Renal cortex interstitium (tissue), 11 donors: ENCODE measurements at regions not wholly inside any gene's neighbourhood (a gene's known extent, or its start where the extent isn't known, plus 50 kb on each side); places are given as distances from the start of the nearest gene placed in this dataset.
A peak's percentile ranks its signal among the peaks of the same experiment; 100 is the strongest.
"Not testable (repeated sequence)": the region's sequence is repeated elsewhere in the genome, so short reads cannot be mapped to it uniquely, and the experiment has no call there.

ENCODE experiments used
- DNase-seq, 11 donors: peaks; one replicate each; pipeline ENCODE4 v3.0.0-alpha.2; 2013; ENCODE audit warnings: low read depth in 9 of 11, low spot score in 4 of 11; ENCODE audit errors: extremely low read depth in 1 of 11

- DNase-seq = peak in 8 of 11 donors; percentile 40 to 68 (median 61)
These were observed 153.2 kb upstream of the TOP1 start for GRCh38 chr20:40875116-40876085.

DNA sequence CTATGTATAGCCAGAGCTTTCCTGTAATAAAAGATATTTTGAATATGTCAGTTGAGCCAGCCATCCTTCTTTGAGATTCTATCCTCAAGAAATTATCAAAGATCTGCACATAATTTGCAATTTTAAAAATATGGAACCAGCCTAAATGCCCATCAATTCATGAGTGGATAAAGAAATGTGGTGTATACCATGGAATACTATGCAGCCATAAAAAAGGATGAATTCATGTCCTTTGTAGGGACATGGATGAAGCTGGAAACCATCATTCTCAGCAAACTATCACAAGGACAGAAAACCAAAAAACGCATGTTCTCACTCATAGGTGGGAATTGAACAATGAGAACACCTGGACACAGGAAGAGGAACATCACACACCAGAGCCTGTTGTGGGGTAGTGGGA, 150.5 kb upstream of the TOP1 start:
- DNase-seq = not testable (repeated sequence)

DNA sequence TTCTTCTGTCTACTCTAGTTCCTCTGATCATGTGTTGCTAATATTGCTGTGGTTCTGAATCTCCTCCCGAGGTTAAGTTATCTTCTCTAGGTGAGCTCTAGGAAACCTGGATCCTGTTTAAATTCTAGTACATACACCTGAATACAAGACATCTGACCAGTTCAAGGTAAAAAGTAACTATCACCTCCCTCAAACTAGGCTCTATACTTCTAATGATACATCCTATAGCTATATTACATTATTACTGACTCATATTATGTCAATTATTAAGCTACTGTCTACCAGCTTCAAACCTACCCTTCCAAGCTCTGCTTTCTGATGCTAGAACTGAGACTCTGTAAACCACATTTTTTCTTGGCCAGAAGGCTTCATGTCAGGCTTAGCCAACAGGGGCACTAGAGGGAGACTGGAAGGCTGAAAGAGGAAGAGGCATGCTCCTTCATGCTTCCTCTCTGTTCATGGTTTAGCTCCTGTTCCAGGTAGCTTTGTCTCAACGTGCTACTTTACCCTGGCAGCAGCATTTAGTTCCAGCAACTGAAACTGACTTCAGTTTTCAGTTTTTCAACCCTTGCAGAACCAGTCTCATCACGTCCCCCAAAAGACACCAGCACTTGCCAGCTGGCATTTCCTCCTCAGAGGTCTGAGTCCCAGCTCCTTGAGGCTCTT, 148.4 kb upstream of the TOP1 start:
- no peak for DNase-seq

DNA sequence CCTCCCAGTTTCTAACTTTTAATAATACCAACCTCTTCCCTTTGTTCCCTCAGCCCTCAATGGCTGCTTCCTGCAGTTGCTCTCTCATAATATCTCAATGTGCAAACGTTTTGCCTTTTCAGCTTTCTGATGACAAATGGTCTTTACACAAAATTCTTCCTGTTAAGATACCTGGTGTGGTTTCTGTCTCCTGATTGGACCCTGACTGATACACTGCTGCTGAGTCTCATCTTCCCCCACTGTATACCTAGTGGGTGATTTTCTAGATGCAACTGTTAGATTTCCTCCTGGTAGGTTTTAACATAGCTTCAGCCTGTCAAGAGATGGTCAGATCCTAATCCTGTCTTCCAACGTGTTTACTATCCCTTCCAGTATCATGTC, 147.9 kb upstream of the TOP1 start:
- no peak for DNase-seq

GRCh38 chr20:40882152-40882551, 146.5 kb upstream of the TOP1 start:
- DNase-seq = no peak

DNA sequence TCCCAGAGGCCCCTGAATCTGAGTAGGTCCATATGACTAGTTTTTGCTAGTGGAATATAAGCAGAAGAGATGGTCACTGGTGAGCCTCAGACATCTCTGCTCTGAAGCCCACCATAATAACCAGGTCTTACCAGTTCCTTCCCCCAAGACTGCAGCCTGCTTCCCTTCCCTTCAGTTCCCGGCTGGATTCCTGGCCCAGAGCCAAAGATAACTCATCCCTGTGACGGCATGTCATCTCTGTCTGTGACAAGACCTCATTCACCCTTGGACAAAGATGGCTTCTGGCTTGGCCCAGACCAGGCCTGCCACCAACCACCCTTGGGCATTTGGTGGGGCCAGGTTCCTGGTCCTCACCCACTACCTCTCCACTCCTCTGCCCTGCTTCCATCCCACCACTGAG, 145.5 kb upstream of the TOP1 start:
- DNase-seq = no peak

DNA sequence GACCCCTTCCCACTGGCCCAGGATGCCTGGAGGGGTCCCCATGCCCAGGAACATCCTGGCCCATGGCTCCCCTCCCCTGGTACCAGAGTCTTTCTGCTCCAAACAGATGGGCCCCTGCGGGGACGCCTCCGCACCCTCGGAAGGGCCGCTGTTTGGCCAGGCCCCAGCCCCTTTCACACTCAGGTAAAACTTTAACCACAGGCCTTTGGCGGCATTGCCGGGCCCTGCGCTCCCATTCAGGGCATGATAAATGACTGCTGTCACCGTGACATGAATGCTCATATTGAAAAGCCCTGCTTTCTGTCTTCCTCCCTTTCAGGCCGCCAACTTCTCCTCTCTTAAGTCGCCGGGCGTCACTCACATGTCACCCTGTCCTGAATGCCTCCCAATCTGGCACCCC, 141.5 kb upstream of the TOP1 start:
- no peak for DNase-seq

DNA sequence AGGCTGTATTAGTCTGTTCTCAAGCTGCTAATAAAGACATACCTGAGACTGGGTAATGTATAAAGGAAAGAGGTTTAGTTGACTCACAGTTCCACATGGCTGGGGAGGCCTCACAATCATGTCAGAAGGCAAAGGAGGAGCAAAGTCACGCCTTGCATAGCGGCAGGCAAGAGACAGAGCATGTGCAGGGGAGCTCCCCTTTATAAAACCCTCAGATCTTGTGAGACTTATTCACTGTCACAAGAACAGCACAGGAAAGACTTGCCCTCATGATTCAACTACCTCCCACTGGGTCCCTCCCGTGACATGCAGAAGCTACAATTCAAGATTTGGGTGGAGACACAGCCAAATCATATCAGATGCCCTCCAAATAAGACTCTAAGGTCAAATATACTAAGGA, 139.4 kb upstream of the TOP1 start:
- DNase-seq = not testable (repeated sequence)

DNA sequence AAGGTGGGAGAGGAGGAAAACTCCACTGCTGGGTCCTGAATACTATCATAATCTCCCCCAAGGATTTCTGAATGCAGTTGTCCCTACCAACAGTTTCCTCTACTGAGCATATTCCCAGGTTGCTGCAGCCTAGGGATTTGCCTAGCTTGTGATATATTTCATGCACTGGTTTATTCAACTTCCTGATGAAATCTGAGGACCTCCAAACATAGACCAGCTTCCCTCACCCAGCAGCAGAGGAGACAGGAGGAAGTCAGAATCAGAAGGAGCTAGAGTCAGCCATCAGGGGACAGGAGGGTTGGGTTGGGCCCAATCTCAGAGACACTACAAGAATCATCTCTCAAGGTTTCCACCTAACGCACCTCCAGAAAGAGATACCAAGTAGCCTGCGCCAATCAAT, 138.4 kb upstream of the TOP1 start:
- no peak for DNase-seq

DNA sequence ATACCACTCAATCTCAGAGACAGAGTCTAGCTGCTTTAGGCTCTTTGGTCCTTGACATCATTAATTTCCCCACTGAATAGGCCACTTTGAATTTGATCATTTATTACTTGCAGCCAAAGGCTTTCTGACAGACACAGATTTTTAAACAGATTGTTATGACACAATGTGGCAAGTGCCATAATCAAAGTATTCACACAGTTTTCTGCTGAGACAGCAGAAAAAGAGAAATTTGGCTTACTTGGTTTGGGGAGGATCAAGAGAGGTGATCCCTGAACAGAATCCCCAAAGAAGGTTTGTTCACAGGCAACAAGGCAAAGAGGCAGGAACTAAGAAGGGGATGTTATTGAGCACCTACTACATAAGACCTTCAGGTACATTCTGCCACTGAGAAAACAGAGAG, 138.0 kb upstream of the TOP1 start:
- DNase-seq = no peak

DNA sequence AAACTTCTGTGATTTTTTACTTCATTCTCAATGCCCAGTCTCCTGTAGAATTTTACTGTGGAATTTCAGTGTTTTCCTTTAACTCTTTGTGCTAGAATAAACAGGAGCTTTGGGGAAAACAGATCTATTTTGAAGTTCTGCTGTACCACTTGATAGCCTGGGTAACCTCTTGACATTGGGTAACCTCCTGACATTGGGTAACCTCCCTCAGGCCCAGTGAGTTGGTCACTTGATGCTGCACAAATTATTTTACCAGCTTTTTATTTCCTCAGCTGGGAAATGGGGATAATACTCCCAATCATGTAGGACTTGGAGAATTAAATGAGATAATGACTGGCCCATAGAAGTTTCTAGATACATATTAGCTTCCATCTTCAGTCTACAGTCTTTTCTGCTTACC, 137.3 kb upstream of the TOP1 start:
- DNase-seq = no peak

GRCh38 chr20:40892642-40893041, 136.0 kb upstream of the TOP1 start:
- DNase-seq = no peak

DNA sequence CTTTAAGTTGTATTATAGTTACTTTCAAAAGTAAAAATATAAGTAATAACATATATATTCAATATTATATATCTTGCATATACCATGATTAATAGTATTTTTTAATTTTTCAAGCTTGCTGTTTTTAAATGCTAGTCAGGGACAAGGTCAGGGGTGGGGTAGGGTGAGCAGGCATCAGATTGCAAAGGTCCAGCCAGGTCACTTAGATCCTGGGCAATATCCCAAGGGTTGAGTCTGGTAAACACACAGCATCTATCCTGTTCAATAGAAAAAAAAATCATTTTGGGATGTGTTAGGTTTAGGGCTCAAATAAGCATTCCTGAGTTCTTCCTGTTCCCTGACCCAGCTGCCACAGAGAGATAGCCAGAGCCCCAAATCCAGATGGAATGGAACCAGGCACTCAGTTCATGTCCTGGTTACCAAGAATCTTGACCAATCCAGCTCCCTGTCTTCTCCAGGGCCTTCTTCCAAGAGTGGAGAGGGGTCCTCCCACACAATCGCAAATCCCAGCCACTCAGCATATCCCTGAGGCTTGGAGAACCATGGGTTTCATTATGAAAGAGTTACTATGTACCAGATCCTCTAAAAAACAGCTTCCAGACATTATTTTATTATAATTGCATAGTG, 134.9 kb upstream of the TOP1 start:
- DNase-seq = no peak

DNA sequence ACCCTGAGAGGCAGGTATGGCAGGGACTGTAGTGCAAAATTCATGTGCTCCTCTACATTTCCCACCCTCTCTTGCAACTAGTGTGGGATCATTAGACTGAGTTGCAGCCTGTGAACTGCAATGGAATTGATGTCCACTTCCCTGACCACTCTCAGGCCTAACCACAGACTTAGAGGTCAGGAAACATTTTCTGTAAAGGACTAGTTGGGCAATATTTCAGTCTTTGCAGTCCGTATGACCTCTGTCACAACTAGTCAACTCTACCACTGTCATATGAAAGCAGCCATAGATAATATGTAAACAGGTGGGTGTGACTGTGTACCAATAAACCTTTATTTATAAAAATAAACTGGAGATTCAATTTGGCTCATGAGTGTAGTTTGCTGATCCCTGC, 134.4 kb upstream of the TOP1 start:
- no peak for DNase-seq

- peak in 2 of 11 donors; percentile 33 to 39 for DNase-seq
These were observed 133.4 kb upstream of the TOP1 start for GRCh38 chr20:40895182-40895581.

GRCh38 chr20:40896814-40897700, 131.6 kb upstream of the TOP1 start:
- no peak for DNase-seq

- DNase-seq = no peak
These were observed 129.3 kb upstream of the TOP1 start for GRCh38 chr20:40899344-40899743.

DNA sequence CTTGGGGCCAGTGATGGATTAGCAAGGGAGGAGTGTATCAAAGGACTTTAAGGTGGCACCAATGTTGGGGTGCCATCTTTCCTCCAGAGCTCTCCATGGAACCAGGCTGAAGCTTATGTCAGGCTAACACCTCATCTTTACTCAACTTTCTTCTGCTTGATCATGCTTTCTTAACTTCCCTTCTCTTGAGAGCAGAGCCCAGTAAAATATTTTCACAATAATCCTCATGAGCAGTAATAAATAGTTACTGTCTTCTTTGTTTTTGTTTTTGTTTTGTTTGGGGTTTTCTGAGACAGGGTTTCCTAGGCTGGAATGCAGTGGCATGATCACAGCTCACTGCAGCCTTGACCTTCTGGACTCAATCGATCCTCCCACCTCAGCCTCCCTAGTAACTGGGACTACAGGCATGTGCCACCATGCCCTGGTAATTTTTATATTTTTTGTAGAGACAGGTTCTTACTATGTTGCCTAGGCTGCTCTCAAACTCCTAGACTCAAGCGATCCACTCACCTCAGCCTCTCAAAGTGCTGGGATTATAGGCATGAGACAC, 127.9 kb upstream of the TOP1 start:
- DNase-seq = no peak

DNA sequence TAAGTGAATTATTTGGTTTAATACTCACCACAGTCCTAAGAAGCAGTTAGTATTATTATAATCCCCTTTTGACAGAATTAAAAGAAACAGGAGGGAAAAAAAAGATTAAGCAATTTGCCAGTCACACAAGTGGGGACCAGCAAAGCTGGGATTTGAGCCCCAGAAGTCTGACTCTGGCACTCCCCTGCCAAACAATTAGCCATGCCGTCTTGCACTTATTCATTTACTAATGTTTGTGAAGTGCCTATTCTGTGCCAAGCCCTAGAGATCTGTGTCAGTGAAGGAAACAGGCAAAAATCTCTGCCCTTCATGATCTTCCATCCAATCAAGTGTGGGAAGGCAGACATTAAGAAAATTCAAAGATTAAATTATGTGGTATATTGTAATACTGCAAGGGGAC, 126.0 kb upstream of the TOP1 start:
- no peak for DNase-seq
